GM12874 (cell line): ENCODE measurements at regions not wholly inside any gene's neighbourhood (a gene's known extent, or its start where the extent isn't known, plus 50 kb on each side); places are given as distances from the start of the nearest gene placed in this dataset.

ENCODE experiments used
- CTCF ChIP-seq: IDR thresholded peaks from 2 replicates; pipeline ENCODE4 v1.5.1; 2011; ENCODE audit warnings: low read depth, mild to moderate bottlenecking, control low read depth, low read length, moderate library complexity; ENCODE audit not compliant: insufficient read depth

DNA sequence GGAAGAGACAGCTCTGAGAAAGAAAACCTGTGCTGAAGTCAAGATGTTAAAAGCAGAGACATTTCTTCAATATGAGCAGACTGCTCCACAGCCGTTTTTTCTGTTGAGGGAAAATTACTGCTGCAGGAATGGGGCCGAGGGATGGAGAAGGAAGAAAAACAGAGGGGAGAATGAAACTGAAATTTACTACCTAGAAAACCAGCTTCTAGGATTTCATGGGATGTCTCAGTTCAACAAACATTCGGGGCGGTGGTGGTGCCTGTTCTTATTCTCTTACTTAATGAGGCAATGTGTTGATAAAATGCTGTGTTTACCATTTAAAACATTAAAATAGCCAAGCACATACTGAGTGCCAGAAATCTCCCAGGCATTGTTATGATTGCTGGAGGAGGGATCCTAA lies 557.1 kb upstream of the MEX3C start:
- TF ChIP-seq CTCF = no peak

DNA sequence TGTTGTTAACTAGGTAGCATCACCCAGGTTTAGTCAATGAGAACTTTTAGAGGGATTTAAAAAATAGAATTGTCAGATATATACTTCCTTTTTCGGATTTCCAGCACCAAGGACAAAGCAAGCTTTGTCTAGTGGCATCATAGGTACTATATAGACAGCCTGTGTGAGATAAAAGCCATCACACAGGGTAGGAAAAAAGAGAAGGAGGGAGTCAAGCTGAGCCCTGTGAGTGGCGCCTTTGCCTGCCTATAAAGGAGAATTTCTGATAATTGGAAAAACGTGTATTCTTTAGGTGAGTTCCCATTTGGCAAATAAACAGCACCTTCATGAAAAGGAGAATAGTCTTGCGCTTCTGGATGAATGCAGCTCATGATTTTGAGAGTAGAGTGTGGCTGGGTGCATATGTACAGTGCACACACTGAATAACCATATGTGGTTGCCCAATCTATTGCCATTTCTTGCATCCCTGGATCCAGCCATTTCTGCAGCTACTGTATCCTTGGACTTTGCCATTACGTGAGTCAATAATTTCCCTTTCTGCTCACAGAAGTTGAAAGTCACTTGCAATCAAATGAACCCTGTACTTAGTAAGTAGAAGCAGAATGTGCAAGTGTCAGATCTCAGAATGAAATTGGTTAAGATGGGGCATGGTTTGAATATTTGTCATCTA lies 559.9 kb upstream of the MEX3C start:
- TF ChIP-seq CTCF = no peak

DNA sequence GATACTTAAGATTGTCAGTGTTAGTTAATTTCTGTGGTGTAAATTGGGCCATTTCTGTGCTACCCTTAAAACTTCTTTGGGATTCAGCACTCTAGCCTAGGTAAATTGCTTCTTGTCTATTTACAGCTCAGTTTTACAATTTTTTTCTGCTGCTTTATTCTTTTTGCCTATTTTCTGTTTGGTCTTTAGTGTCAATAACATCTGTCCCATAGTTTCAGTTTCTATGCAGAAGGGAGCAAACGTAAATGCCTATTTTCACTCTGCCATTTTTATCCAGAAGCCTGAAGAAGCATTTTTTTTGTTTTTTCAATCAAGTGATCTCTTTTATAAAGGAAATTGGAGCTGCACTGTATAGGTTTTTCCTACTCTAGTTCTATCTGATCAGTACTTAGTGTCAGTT lies 564.9 kb upstream of the MEX3C start:
- no peak for TF ChIP-seq CTCF

GRCh38 chr18:51765606-51766360 lies 568.3 kb upstream of the MEX3C start:
- no peak for TF ChIP-seq CTCF

- no peak for TF ChIP-seq CTCF
Observed at GRCh38 chr18:51767293-51767692, 569.8 kb upstream of the MEX3C start.

DNA sequence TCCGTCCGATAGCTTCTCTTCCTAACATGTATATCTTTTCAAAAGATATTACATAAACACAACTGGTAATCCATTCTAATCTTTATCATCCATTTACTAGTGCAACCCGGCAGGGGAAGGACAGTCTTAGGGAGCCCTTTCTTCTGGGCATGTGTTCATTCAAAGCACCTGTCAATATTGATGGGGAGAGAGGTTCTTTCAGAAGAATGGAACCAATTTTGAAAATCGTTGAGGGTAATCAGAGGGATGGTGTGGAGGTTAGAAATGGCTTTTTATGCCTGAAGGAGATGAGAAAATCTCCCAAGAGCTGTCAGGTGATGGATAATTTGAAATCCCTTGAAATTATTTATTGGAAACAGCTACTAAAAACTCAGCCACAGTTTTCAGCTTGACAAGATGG lies 561.9 kb upstream of the DCC start:
- TF ChIP-seq CTCF = no peak

GRCh38 chr18:51789871-51790270 lies 550.1 kb upstream of the DCC start:
- TF ChIP-seq CTCF = no peak
